ENCODE measurements at regions not wholly inside any gene's neighbourhood (a gene's known extent, or its start where the extent isn't known, plus 50 kb on each side); places are given as distances from the start of the nearest gene placed in this dataset.

DNA sequence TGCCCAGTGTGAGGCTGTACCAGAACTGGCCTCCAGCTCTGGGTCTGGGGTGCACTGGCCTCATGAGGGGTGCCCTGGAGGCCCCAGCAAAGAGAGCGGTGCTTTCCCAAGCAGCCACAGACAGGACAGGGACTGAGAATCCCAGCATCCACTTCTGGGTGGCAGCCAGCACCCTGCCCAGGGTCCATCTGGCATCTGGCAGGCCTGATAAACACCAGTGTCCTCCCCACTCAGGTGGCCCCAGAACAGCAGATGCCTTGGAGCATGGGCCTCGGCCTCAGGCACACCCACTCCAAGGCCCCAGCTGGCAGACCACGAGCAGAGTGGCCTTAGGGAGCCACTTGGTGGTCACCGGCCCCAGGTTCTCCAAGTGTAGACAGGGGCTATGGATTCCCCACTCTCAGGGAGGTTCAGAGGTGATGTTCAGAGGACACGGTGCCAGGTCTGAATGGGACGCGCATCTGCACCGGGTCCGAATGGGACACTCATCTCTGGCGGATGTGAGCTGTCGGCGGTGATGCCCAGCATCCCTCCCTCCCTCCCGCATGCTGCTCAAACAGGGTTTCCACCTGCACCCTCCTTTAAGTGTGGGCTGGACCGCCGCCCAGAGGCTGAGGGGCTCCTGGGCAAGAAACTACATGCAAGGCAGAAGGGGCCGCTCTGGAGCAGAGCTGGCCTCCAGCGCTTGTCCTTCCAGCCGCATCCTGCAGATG is 82.2 kb upstream of the GPC1 start:
- DNase-seq (ENCODE audit: low read depth in 2 of 3, low spot score in 2 of 3): no peak

GRCh38 chr2:240353944-240354343 is 81.5 kb upstream of the GPC1 start:
- no peak for DNase-seq (ENCODE audit: low read depth in 2 of 3, low spot score in 2 of 3)

DNA sequence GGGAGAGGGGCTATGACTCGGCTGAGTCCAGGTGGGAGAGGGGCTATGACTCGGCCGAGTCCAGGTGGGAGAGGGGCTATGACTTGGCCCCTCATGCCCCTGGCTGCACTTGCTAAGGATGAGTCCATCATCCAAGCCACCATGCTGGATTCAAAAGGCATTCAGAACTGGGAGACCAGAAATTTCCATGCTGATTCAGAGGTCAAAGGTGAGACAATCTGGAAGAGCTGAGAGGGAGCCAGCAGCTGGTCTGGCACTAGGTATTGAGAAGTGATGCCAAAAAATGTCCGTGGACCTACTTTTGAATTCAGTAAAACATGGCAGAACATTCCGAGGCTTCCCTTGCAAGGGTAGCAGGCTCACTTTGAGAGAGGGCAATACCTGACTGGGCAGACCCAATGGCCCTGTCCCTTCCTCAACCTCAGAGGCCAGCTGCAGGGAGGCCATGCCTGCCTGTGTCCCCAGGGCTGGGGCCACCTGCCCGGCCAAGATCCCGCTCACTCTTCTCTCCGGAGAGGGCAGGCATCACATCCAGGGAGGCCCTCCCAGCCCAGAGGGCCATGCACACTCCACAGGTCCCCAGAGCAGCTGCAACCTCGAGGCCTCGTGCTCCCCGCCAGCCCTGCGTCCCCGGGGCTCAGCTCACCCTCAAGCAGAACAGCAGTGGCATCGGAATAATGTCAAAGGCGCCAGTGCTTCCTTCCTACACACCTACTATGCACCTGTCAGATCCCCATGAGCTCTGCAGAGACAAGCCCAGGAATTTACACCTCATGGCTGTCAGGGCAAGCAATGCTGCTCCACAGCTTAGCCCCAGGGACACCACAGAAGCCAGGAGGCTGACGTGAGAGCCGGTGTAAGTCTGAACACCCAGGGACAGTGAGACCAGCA is 80.2 kb upstream of the GPC1 start:
- no peak for DNase-seq (ENCODE audit: low read depth in 2 of 3, low spot score in 2 of 3)

DNA sequence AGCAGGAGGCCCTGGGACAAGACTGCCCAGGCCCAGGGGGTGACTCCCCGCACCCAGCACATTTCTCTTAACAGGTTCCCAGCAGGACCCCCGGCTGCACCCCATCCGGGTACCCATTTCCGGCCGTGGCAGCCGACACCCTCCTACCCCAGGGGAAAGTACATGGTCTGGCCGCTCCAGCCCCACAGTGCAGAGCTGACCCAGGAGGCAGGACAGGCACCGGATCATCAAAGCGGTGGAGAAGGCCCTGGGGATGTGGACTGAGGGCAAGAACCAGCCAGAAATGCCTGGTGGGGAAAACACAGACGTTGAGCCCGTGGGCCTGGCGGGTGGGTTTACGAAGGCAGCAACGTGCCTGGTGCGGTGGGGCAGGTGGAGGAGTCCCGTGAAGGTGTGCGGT is 79.5 kb upstream of the GPC1 start:
- no peak for DNase-seq (ENCODE audit: low read depth in 2 of 3, low spot score in 2 of 3)

GRCh38 chr2:240356700-240357640 is 78.5 kb upstream of the GPC1 start:
- DNase-seq (ENCODE audit: low read depth in 2 of 3, low spot score in 2 of 3): no peak

DNA sequence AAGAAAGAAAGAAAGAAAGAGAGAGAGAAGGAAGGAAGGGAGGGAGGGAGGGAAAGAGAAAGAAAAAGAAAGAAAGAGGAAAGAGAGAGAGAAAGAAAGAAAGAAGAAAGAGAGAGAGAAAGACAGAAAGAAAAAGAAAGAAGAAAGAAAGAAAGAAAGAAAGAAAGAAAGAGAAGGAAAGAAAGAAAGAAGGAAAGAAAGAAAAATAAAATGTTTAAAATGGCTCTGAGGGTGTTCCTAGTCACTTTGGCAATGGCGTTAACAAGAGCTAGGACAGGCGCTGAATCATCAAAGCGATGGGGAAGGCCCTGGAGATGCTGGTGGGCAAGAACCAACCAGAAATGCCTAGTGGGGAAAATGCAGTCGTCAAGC is 77.8 kb upstream of the GPC1 start:
- DNase-seq (ENCODE audit: low read depth in 2 of 3, low spot score in 2 of 3): no peak

DNA sequence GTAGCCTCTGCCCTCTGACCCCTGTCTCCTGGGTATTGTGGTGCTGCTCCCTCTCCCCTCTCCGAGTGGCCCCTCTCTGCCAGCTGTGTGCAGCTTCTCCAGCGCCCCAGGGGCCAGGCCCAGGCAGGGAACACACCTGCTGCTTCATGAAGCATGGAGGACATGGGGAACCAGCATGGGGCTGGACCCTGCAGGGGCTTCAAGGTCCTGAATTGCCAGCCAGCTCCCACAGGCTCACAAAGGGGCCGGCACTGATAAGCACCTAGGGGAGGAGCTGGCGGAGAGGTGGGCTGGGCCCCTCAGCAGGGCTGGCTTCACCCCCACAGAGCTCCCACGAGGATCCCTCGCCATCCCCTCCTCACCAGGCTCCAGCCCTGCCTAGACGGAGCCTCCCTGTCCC is 77.4 kb upstream of the GPC1 start:
- DNase-seq (ENCODE audit: low read depth in 2 of 3, low spot score in 2 of 3): no peak

DNA sequence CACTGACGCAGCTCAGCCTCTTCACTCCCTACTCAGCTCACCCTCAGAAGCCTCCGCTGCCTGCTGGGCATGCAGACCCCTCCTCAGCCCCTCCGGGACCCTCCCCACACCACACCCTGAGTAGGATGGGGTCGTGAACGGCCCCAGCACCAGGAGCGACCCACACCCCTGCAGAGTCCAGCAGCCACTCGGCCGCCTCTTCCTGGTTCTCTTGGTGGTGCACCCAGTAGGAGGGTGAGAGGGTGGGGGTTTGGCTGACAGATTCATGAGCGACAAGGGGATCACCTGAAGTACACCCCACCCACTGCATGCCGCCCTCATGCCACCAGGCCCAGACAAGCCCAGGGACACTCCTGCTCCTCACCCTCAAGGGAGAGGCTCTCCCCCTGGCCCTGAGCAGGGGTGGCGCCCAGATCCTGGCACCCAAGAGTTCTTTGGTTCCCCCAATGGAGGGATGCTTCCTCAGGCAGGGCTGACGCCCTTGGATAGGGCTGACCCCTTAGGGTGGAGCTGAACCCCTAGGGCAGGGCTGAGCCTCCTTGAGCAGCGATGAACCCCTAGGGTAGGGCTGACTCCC is 76.6 kb upstream of the GPC1 start:
- DNase-seq (ENCODE audit: low read depth in 2 of 3, low spot score in 2 of 3): no peak

DNA sequence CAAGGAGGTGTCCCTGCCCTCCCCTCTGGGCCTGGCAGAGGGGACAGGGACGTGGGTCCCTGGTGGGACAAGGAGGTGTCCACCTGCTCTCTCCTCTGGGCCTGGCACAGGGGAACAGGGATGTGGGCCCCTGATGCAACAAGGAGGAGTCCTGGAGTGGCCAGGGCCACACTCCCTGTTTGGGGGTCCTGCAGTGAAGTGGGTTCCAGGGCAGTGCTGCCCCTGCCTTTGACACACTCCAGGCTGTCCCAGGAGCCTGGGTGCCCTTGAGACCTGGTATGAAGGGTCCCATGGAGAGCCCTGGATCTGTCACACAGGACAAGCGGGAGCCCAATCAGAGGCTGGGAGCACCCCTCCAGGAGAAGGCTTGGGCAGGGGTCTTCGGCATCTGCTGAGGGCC is 75.8 kb upstream of the GPC1 start:
- no peak for DNase-seq (ENCODE audit: low read depth in 2 of 3, low spot score in 2 of 3)

DNA sequence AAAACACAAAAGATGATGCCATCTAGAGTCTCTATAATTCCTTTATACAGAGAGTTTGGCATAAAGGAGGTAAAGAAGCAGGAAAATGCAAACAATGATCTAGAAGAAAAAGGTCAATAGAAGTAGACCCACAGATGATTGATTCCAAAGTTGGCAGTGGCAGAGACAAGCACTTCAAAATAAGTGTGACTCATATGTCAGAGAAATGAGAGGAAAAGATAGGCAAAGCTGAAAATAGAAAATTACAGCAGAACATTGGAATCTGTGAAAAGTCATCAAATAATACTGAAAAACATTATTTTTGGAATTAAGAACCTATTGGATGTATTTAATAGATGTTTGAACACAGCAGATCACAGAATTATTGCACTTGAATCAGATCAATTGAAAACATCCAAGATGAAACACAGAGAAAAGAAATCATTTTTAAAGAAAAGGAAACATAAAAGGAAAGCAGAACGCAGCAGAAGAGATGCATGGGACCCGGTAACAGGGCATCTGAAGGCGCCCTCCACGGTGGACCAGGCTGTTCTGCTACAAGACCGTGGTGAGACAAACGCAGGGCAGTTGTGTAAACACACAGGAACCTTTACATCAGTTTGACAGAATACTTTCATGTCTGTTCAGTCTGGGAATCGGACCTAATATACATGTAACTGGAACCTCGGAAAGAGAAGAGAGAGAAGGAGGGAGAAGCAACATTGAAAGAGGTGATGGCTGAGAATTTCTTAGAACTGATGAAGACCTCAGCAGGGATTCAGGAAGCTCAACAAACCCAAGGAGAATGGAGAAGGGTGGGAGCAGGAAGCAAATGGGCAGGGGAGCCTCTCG is 74.6 kb upstream of the GPC1 start:
- no peak for DNase-seq (ENCODE audit: low read depth in 2 of 3, low spot score in 2 of 3)

DNA sequence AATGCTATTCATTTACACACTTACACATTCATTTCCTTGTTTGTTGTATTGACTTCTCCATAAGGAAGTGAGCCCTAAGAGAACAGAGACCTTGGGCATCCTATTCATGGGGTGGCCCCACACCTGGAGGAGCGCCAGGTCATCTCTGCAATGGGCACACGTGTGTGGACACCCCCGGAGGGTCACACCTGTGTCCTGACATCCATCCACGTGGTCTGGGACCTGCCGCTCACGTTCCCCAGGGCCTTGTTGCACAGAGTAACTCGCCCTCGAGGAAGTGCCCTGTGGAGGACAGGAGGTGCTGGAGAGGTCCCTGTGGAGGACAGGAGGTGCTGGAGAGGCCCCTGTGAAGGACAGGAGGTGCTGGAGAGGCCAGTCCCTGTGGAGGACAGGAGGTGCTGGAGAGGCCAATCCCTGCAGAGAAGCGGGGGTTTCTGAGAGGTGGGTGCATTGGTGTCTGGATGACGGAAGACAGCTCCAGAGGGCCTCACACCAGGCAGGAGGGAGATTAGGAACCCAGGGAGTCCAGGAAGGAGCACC is 73.2 kb upstream of the GPC1 start:
- DNase-seq (ENCODE audit: low read depth in 2 of 3, low spot score in 2 of 3): no peak

- no peak for DNase-seq (ENCODE audit: low read depth in 2 of 3, low spot score in 2 of 3)
Observed at GRCh38 chr2:240362826-240363745, 72.4 kb upstream of the GPC1 start.

DNA sequence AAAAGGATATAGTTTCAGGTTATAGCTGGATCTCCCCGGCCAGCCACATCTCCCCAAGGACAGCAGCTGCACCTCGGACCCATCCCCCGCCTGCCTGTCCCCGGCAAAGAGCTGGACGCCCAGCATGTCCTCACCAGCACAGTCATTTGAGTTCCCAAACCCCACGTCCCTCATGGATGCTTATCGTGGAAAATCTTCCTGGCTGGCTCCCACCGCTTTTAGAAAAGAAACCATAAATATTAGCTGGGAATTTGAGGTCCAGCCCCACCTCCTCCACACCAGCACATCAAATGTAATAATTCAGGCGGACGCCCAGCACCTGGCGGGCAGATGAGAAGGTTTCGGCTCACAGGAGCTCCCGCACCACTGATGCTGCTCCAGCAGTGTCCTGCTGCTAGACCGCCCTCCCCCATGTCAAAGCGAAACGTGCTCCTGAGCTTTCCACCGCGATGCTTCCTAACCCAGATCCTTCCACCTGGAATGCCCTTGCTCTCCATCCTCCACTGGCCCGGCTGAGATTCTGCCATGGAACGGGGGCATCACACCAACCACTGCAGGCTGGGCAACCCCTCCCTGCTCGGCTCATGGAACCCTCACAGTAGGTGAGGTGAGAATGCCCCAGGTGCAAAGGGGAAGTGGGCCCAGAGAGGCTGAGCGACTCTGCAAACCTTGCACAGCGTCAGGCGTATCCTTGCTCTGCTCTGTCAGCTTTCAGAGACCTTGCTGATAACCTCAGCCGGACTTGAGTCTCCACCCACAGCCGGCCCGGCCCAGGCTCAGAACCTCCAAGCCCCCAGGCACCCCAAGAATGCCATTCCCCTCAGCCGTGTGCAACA is 71.5 kb upstream of the GPC1 start:
- no peak for DNase-seq (ENCODE audit: low read depth in 2 of 3, low spot score in 2 of 3)

DNA sequence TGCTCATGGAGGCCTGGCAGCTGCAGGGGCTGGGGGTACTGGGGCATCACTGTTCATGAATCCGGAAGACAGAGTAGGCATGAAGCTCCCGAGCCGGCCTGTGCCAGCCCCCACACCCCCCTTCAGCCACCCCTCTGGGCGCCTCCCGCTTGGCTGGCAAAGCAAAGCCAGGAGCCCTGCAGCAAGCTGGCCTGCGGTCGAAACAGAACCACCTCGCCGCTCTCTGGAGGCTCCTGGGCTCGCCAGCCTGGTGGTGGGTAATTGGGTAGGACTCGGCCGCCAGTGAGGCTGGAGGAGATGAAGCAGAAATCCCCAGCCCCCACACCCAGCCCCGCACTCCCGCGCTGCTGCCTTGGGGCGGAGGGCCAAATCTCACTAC is 70.9 kb upstream of the GPC1 start:
- no peak for DNase-seq (ENCODE audit: low read depth in 2 of 3, low spot score in 2 of 3)

GRCh38 chr2:240364961-240365775 is 70.3 kb upstream of the GPC1 start:
- no peak for DNase-seq (ENCODE audit: low read depth in 2 of 3, low spot score in 2 of 3)

DNA sequence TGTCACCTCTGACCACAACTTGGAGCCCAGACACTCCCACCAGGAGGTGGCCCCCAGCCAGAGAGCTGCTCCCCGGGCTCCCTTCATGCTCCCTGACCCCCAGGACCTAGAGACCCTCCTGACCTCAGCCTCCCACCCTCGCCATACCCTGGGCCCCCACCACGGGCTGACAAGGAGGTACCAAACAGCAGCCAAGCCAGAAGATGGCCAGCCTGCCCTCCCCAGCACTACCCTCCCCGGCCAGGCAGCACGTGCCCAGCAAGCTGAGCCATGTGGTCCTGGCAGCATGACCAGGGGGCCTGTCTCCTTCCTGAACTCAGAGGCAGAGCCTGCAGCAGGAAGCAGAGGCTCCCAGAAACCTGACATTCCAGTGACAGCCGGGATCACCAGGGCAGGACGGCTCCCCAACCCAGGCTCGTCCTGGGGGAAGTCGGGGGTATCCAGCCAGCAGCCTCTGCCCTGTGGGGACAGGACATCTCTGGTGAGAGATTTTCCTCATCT is 69.4 kb upstream of the GPC1 start:
- no peak for DNase-seq (ENCODE audit: low read depth in 2 of 3, low spot score in 2 of 3)

- DNase-seq (ENCODE audit: low read depth in 2 of 3, low spot score in 2 of 3): no peak
Observed at GRCh38 chr2:240366901-240367300, 68.6 kb upstream of the GPC1 start.
